GM11168 (cell line): ENCODE measurements at regions not wholly inside any gene's neighbourhood (a gene's known extent, or its start where the extent isn't known, plus 50 kb on each side); places are given as distances from the start of the nearest gene placed in this dataset.

ENCODE experiments used
- in situ Hi-C: fragments of 300-500 bp; cut with MboI; formaldehyde crosslinking; loops from one replicate; pipeline ENCODE4 v1.12.0; 2022; ENCODE audit warnings: low sequenced_read_pairs; ENCODE audit not compliant: unreplicated experiment

DNA sequence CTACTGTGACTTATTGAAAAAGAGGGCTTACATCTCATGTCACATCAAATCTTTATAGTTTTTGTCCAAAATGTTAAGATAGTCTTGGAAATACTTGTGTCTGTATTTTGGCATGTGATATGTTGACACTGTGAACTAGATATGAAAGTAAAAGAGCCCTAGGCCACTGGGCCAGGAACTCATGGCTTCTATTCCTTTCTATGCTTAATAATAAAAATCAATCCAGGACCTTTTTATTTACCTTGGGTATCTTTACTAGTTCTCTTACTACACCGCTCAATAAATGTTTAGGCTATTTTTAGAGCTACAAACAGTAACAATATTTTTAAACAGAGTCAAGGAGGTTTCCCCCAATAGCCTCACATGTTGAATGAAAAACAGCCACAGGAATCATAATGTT lies 348.6 kb upstream of the SLC24A2 start:
- in situ Hi-C loops: no loop called here

DNA sequence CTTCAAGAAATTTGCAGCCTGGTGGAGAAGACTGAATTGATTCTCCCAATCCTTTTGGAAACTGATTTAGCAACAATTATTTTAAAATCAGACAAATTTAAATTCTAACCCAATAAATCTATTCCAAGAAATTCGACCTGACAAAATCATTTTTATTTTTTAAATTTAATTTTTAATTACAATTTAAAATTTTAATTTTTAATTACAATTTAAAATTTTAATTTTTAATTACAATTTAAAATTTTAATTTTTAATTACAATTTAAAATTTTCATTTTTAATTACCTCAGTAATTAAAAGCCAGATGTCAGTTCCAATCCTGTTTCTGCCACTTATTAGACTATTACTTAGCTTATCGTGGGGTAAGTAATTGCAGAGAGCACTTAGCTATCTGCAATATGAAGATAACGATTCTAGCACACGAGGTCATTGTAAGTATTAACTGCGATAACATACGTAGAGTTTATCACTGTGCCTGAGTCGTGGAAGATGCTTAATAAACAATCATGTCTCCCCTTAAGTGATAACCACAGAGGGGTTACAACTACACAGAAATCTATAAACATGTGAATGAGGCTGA lies 346.4 kb upstream of the SLC24A2 start:
- in situ Hi-C loops: no loop called here

DNA sequence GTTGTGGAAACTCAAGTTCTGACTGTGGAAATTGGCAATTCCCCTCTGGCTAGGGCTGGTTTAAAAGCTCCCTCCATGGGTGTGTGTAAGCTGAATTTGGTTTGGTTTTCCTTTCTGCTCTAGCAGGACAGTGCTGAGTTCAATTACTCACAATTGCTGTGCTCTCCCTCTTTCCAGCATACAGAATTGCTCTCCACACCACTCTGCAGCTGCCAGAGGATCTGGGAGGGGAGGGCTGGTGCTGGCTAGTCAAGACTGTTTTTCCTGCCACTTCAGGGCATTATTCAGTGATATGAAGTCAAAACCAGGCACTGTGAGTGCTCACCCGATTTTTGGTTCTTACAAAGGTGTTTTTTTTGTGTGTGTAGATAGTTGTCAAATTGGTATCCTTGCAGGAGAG lies 336.9 kb upstream of the SLC24A2 start:
- in situ Hi-C loops: no loop called here

DNA sequence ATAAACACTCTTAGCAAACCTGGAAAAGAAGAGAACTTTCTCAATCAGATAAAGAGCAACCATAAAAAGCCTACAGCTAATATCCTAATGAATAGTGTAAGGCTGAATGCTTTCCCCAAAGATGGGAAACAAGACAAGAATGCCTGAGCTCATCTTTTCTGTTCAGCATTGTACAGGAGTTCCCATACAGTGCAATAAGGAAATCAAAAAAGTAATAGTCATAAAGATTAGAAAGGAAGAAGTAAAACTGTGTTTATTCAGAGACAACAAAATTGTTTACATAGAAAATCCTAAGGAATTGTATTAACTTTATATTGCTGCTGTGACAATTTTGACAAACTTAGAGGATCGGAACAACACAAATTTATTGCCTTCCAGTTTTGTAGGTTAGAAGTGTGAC lies 330.7 kb upstream of the SLC24A2 start:
- in situ Hi-C loops: no loop called here

DNA sequence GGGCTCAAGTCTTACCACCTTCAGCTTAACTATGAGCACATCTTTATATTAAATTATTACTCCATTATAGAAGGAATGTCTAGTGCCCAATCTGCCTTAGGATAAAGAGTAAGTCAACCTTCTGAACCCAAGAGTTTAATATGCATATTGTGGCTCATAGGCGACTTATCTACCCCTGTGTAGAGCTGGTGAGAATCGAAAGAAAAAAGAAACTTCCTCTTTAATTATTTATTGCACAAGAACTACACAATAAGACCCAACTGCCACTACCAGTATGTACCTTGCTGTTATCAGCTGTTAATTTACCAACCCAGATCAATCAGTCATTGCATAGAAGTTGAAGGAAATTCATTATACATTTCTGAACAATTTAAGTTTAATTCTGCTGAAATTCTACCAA lies 329.1 kb upstream of the SLC24A2 start:
- in situ Hi-C loops: no loop called here

DNA sequence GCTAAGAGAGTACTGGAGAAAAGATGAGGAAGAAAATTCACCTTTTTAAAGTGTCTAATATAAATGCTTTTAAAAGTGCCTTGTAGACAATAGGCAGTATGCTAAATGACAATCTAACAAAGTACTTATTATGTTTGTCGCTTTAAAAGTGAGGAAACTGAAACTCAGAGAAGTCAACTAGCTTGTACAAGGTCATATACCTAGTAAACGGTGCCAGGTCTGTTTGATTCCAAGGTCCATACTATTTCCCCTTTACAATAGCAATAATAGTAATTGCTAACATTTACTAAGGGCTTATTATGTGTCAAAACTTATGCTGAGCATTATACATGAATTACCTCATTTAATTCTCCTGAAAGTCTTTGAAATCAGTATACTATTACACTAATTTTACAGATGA lies 328.6 kb upstream of the SLC24A2 start:
- in situ Hi-C loops: no loop called here

DNA sequence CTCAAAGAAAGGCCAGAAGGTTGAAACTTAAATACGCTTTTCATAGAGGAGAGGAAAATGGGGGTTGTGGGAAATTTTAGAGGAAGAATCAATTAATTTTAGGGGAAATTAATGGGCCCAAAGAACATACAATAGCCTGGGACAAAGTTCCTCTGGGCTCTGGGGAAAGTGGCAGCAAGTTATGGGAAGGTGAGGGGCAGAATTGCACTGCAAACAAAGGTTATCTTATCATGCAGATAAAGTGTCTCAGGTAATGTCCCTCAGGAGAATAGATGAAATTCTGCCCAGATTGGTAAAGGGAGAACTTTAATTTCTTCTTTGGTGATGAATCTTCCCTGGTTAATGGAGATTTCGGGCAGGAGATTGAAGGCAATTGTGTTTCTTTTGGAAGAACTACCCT lies 326.1 kb upstream of the SLC24A2 start:
- in situ Hi-C loops: no loop called here

DNA sequence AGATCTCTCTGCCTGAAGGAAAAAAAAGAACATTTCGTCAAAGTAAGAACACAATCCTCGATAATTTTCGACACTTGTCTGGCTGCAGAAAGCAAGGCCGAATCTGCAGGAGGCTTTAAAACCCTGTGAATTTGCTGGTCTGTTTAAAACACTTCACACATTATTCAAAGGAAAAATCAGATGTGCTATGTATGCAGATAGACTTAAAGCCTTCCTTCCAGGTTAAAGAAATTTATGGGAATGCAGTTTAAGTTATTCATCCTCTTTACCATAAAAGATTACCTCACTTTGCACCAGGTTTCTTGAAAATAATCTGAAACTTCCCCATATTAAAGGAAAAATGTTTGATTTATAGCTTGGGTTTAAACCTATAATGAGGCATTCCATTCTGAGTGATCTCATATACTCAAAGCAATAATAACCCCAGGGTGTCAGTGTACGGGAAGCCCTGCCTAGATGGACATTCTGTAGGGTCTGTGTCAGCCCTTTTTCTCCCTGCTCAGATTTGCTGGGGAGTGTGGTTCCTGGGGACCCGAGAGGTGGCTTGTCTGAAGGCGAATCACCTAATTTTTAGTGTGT lies 323.5 kb upstream of the SLC24A2 start:
- in situ Hi-C loops: no loop called here

DNA sequence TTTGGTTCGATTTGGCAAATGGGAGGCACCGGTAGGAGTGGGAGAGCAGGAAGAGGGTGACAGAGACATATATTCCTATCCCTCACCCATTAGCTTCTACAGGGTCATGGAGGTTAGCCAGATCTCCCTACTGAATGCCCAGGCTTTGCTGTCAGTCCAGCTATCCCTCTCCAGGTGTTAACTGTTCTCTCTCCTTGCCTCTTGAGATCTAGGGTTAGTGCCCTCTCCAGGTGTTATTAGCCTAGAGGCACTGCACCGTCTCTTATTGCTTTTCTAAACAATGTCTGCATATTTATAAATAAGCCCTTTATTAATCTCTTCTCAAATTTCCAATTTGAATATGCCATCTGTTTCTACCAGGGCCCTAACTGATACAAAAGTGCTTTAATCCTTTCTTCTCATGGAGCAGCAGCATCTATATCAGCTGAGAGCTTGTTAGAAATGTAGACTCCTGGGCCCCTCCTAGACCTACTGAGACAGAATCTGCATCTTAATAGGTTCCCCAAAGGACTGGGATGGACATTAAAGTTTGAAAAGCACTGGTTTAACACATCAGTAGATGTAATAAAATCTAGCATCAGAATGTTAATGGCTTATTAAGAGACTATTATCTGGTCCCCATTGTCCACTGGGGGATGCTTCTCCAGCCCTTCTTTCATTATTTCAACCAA lies 322.5 kb upstream of the SLC24A2 start:
- in situ Hi-C loops: no loop called here

DNA sequence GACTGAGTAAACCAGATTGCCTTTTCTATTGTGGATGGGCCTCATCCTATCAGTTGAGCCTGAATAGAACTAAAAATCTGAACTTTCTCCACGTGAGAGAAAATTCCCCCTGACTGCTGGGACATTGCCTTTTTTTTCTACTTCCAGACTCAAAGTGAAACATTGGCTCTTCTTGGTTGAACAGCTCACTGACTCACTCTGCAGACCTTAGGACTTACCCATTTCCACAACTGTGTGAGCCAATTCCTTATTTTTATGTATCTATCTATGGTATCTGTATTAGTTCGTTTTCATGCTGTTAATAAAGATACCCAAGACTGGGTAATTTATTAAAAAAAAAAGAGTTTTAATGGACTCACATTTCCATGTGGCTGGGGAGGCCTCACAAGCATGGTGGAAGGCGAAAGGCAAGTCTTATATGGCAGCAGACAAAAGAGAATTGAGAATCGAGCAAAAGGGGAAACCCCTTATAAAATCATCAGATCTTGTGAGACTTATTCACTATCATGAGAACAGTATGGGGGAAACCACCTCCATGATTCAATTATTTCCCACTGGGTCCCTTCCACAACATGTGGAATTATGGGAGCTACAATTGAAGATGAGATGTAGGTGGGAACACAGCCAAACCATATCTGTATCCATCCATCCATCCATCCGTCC lies 306.7 kb upstream of the SLC24A2 start:
- in situ Hi-C loops: no loop called here

DNA sequence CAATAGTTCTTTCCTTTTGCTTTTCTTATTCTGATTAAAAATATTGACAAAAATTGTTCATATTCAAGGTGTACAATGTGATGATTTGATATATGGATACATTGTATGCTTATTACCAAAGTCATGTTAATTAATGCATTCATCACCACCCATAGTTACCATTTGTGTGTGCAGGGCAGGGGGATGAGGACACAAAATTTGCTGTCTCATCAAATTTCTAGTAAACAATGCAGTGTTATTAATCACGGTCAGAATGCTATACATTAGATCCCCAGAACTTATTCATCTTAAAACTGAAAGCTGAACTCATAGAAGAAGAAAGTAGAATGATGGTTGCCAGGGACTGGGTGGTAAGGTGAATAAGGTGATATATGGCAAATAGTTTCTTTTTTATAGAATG lies 303.7 kb upstream of the SLC24A2 start:
- in situ Hi-C loops: no loop called here

DNA sequence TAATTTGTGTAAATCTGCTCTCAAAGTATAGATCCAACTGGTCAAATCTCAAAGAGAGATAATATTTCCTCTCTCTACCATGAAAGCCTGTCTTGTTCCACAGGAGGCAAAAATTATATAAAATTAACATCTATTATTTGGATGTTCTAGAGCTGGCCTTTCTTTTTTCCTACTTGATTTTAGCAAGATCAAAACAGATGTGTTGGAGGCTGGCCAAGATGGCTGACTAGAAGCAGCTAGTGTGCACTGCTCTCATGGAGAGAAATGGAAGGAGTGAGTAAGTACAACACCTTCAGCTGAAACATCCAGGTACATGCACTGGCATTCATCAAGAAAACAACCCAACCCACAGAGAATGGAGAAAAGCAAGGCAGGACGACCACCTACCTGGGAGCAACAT lies 298.6 kb upstream of the SLC24A2 start:
- in situ Hi-C loops: no loop called here

DNA sequence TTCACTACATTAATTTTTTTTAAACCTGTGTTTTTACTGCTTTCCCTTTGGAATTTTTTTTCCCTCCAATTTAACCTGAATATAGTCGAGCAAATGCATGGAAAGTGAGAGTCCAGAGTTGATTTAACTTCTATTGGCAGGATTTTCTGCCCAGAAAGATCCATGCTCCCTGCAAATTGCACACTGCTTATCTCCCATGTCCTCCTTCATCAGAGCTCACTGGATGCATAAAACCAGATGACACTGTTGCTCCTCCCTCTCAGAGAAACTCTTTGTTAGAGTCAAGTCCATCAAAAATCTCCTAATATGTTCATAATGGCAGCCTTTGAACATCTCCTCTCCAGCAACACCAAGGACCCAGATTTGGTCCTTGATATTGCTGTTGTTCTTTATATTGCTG lies 297.0 kb upstream of the SLC24A2 start:
- in situ Hi-C loops: no loop called here

DNA sequence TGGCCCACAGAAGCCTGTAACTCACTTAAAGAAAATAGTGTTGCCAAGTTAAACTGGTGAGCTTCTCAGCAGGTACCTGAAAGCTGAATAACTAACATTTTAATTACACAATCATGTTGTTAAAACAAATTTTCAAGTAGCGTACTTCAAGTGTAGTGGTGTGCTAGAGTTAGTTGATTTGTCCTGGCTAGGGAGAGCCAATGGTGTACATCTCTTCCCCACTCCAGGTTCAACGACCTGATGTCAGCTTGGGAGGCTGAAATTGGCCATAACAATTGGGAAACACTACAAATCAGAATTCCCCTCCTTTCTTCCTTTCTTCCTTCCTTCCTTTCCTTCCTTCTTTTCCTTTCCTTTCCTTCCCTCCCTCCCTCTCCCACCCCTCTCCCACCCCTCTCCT lies 295.3 kb upstream of the SLC24A2 start:
- in situ Hi-C loops: no loop called here

DNA sequence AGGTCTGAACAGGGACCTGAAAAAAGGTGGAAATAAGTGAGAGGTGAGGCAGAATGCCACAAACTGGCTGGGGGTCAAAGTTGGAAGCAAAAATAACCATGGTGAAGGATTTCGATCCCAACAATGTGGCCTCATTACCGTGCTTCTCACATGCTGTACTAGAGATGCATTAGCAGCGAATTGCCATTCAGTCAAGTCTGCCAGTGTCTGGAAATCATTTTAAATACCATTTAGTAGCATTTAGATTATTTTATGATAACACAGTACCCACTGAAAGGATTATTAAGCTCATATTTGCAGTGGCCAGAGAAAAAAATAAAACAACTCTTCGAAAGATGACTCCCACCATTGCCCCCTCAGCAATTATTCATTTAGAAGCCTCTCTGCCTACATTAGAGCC lies 294.6 kb upstream of the SLC24A2 start:
- in situ Hi-C loops: no loop called here

DNA sequence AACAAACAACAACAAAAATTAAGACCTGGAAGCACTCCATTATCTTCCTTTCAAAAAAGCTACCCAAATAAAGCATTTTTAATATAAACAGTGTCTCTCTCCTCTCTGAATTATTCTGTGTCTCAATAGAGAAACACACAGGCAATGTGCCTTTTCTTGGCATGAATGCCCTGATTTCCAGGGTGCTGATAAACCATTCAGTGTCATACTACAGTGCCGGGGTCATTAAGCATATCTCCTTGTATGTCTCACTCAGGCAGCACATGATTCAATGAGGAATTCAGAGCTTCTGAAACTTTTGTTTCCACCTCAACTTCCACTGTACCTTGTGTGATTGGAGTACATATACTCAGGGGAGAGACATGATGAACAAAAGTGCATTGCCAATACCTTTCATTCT lies 294.0 kb upstream of the SLC24A2 start:
- in situ Hi-C loops: no loop called here

DNA sequence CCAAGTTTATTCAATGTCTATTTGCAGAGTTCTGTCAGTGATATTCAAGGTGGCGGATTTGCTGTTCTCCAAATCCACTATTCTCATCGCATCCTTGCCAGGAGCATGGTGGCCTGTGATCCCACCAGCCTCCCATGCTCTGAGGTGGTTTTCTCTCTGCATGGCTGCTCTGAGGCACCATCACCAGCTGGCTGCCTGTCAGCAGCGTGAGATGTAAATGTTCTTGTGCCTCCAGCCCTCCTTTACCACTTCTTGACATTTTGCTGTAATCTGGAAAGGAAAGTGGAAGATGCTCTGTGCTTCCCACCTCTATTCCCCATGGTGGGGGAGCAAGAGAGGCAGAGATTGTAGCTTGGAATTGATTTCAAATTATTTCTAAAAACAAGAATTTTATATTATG lies 293.6 kb upstream of the SLC24A2 start:
- in situ Hi-C loops: no loop called here

DNA sequence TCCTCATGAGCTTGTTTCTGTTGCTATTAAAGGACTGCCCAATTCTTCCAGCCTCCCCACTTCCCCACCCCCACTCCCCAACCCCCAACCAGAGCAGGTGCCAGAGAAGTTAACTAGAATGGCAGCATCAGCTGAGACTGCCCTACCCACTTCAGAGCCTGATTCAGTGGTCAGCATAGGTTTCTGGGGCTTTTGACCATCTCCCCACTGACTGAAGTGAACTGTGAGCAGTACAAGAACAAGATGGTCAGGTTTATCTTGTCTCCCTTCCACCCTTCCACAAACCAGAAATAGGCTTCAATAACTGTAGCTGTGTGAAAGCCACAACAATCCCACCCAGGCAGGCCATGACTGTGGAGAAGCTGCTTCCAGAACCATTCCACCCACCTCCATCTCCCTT lies 289.4 kb upstream of the SLC24A2 start:
- in situ Hi-C loops: no loop called here

DNA sequence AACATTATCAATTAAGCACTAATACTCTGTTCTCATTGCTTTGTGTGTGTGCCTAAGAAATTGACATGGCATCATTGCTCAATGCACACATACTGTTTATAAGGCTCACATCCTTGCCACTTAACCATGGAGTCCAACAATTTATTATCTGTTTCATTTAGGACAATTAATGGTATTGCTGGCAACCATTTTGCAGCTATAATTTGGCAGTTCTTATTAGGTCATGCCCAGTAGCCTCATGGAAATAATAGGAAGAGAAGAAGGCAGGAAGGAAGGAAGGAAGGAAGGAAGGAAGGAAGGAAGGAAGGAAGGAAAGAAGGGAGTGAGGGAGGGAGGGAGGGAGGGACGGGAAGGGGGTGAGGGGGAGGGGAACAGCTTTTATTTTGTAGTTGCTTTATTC lies 285.5 kb upstream of the SLC24A2 start:
- in situ Hi-C loops: no loop called here

DNA sequence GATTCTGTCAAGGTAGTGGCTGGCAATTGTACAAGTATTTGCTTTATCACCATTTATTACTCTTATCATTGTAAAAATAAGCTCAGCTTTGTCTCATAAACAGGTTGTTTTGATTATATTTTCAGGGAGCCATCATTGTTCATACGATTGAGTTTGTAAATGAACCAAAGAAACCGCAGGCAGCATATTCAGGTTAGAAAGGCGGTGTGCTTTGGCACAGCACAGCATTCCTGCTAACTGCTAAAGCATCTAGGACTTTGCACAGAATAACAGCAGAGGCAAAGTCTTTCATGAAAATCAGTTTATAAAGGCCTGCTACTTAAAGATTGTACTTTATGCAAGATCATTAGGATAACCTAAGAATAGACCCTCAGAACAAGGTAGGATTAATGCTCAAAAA lies 281.5 kb upstream of the SLC24A2 start:
- in situ Hi-C loops: no loop called here

DNA sequence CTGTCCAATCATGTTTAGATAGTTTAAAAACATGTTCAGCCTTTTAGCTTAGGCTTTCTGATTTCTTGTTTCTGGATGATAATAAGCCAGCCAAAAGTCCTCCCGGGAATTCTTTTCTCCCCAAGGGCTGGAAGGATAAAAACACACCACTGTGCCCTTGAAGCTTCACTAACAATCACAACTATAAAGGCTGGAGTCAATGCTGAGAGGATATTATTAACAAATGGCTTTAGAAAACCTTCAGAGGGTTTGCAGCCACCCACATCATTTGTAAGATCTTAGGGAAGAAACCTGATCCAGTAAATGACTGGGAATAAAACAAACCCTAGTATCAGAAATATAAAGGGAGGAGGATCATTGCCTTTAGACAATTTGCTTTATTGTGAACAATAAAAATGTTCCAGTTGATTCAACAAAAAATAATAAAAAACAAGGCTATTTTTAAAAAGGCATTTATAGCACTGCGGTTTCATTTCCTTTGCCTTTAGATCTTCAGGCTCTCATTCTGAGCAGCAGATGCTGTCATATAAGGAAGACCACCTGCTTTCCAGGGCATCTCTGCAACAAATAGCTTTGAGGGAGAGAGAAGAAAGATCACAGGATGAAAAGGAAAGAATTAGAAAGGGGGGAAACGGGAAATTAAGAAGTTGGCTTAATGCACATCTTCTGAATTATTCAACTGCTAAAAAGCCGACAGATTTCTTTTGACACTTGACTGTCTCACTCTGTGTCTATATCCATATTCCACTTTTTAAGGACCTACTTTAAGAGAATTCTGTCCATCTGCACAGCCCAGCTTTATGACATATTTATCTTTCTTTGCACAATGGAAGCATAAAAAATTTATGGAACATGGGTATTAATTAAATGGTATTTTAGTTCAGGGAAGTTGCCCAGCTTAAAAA lies 277.2 kb upstream of the SLC24A2 start:
- in situ Hi-C loops: no loop called here
